H1 (cell line): ENCODE measurements at regions not wholly inside any gene's neighbourhood (a gene's known extent, or its start where the extent isn't known, plus 50 kb on each side); places are given as distances from the start of the nearest gene placed in this dataset.

Experiments used
- CTCF ChIA-PET: fragments of 300-600 bp; sonication (Branson Sonifier 250); formaldehyde crosslinking; loops from one replicate; lab custom pipeline; 2021; ENCODE audit not compliant: partially characterized antibody; lab: Charles Lee
- POLR2A ChIA-PET: fragments of 300-600 bp; sonication (Branson Sonifier 250); formaldehyde crosslinking; loops from one replicate; lab custom pipeline; 2021; ENCODE audit warnings: inconsistent platforms; ENCODE audit not compliant: partially characterized antibody; lab: Charles Lee
- DNase-seq, 2 experiments: peaks; one replicate each; pipeline versions ENCODE4 v3.0.0 to v3.0.0-alpha.2; 2010 to 2022; ENCODE audit warnings: low spot score in 2 of 2, low read depth in 1 of 2, mixed read lengths in 1 of 2
- FAIRE-seq: peaks from 2 replicates; lab custom pipeline; 2011; peaks lifted over from hg19 to GRCh38; lab: Jason Lieb, UNC
- H2AFZ ChIP-seq: 2 replicates; pipeline ENCODE4 v1.8.1; 2012; ENCODE audit warnings: low read length, inconsistent platforms
- H2AK5ac ChIP-seq: 2 replicates; pipeline ENCODE4 v1.6.1; 2013; ENCODE audit warnings: low read depth, low read length
- H2BK120ac ChIP-seq: replicated peaks from 2 replicates; pipeline ENCODE3; 2013; ENCODE audit warnings: low read depth, low read length, inconsistent platforms
- H2BK12ac ChIP-seq: 2 replicates; pipeline ENCODE4 v1.6.1; 2013; ENCODE audit warnings: low read depth, low read length
- H2BK15ac ChIP-seq: 2 replicates; pipeline ENCODE4 v1.6.1; 2013; ENCODE audit warnings: low read length
- H2BK20ac ChIP-seq: 2 replicates; pipeline ENCODE4 v1.6.1; 2013; ENCODE audit warnings: low read length
- H2BK5ac ChIP-seq: 2 replicates; pipeline ENCODE4 v1.6.1; 2013; ENCODE audit warnings: low read depth, low read length
- H3K14ac ChIP-seq: 2 replicates; pipeline ENCODE4 v1.6.1; 2013; ENCODE audit warnings: inconsistent platforms; ENCODE audit not compliant: insufficient read length
- H3K18ac ChIP-seq: 2 replicates; pipeline ENCODE4 v1.6.1; 2013; ENCODE audit warnings: low read length; ENCODE audit errors: extremely low read depth
- H3K23ac ChIP-seq: 2 replicates; pipeline ENCODE4 v1.6.1; 2013; ENCODE audit warnings: inconsistent platforms; ENCODE audit not compliant: insufficient read length
- H3K23me2 ChIP-seq: 2 replicates; pipeline ENCODE4 v1.6.1; 2013; ENCODE audit warnings: low read depth, low read length
- H3K27ac ChIP-seq: 2 replicates; pipeline ENCODE4 v1.6.1; 2011; ENCODE audit warnings: low read depth, low read length, inconsistent platforms
- H3K27me3 ChIP-seq, 4 experiments: replicated peaks in 1 of 4; 1 replicate in 1 of 4; 2 replicates in 3 of 4; pipeline versions ENCODE4 v1.6.1 to v1.8.1; 2011 to 2013; ENCODE audit warnings: low read length in 3 of 4, mild to moderate bottlenecking in 3 of 4, inconsistent platforms in 2 of 4, mixed read lengths in 2 of 4, moderate library complexity in 1 of 4; ENCODE audit not compliant: control insufficient read depth in 3 of 4, insufficient read depth in 3 of 4; ENCODE audit errors: extremely low read depth in 1 of 4
- H3K36me3 ChIP-seq, 4 experiments: 2 replicates each; pipeline versions ENCODE4 v1.6.1 to v1.8.1; 2011 to 2013; ENCODE audit warnings: mild to moderate bottlenecking in 4 of 4, low read length in 3 of 4, moderate library complexity in 2 of 4, control low read depth in 1 of 4, inconsistent platforms in 1 of 4; ENCODE audit not compliant: insufficient read depth in 4 of 4, control insufficient read depth in 2 of 4
- H3K4ac ChIP-seq: replicated peaks from 2 replicates; pipeline ENCODE3; 2013; ENCODE audit warnings: low read length, low read depth, mixed read lengths, inconsistent platforms; ENCODE audit not compliant: insufficient read length
- H3K4me1 ChIP-seq, 4 experiments: replicated peaks in 1 of 4; 1 replicate in 1 of 4; 2 replicates in 3 of 4; pipeline versions ENCODE4 v1.6.1 to v1.8.1; 2011 to 2013; ENCODE audit warnings: low read length in 3 of 4, inconsistent platforms in 2 of 4, mixed read lengths in 1 of 4; ENCODE audit not compliant: insufficient read depth in 4 of 4, control insufficient read depth in 3 of 4
- H3K4me2 ChIP-seq, 2 experiments: 2 replicates each; pipeline versions ENCODE4 v1.6.1 to v1.8.1; 2011 to 2013; ENCODE audit warnings: low read depth in 2 of 2, low read length in 2 of 2, control low read depth in 1 of 2, inconsistent platforms in 1 of 2, mild to moderate bottlenecking in 1 of 2; ENCODE audit not compliant: insufficient read depth in 1 of 2
- H3K4me3 ChIP-seq, 4 experiments: fragments of 200-600, 300-600 bp in 1 of 4; sonication (generic), shearing (Covaris generic), sonication (Bioruptor Twin) in 1 of 4; 2 replicates each; pipeline versions ENCODE4 v1.5.1 to v1.8.1; 2011 to 2016; ENCODE audit warnings: low read length in 4 of 4, low read depth in 3 of 4, control low read depth in 2 of 4, inconsistent platforms in 2 of 4, mild to moderate bottlenecking in 2 of 4, mixed read lengths in 1 of 4, moderate library complexity in 1 of 4; ENCODE audit not compliant: insufficient read depth in 2 of 4; ENCODE audit errors: extremely low read depth in 1 of 4
- H3K56ac ChIP-seq: replicated peaks from 2 replicates; pipeline ENCODE3; 2013; ENCODE audit warnings: low read depth, mild to moderate bottlenecking, mixed read lengths, low read length, inconsistent platforms; ENCODE audit not compliant: insufficient read length
- H3K79me1 ChIP-seq: 2 replicates; pipeline ENCODE4 v1.6.1; 2013; ENCODE audit warnings: low read depth, low read length, control low read depth
- H3K79me2 ChIP-seq, 2 experiments: 2 replicates each; pipeline versions ENCODE4 v1.6.1 to v1.8.1; 2012 to 2013; ENCODE audit warnings: low read length in 2 of 2, mild to moderate bottlenecking in 2 of 2, inconsistent platforms in 1 of 2; ENCODE audit not compliant: insufficient read depth in 2 of 2, control insufficient read depth in 1 of 2
- H3K9ac ChIP-seq, 4 experiments: replicated peaks in 1 of 4; 1 replicate in 1 of 4; 2 replicates in 3 of 4; pipeline versions ENCODE4 v1.6.1 to v1.8.1; 2011 to 2013; ENCODE audit warnings: low read depth in 3 of 4, low read length in 3 of 4, control low read depth in 2 of 4, mild to moderate bottlenecking in 2 of 4, moderate library complexity in 2 of 4, inconsistent platforms in 1 of 4; ENCODE audit errors: extremely low read depth in 1 of 4
- H3K9me3 ChIP-seq, 2 experiments: 2 replicates each; pipeline versions ENCODE4 v1.6.1 to v1.8.1; 2012 to 2013; ENCODE audit warnings: mild to moderate bottlenecking in 2 of 2, moderate library complexity in 2 of 2, control low read depth in 1 of 2, inconsistent platforms in 1 of 2, low read depth in 1 of 2, low read length in 1 of 2, mixed read lengths in 1 of 2; ENCODE audit not compliant: insufficient read depth in 2 of 2
- H4K20me1 ChIP-seq, 2 experiments: replicated peaks in 1 of 2; 2 replicates each; pipeline versions ENCODE3 to v1.8.1; 2011 to 2013; ENCODE audit warnings: inconsistent platforms in 2 of 2, low read length in 2 of 2, mild to moderate bottlenecking in 1 of 2; ENCODE audit not compliant: insufficient read depth in 2 of 2, control insufficient read depth in 1 of 2
- H4K5ac ChIP-seq: 2 replicates; pipeline ENCODE4 v1.6.1; 2013; ENCODE audit warnings: low read length, low read depth, mixed read lengths, inconsistent platforms; ENCODE audit not compliant: insufficient read length
- H4K8ac ChIP-seq: 2 replicates; pipeline ENCODE4 v1.8.0; 2013; ENCODE audit warnings: mild to moderate bottlenecking, moderate library complexity, low read length, inconsistent platforms; ENCODE audit not compliant: insufficient read depth; ENCODE audit errors: extremely low read depth
- H4K91ac ChIP-seq: replicated peaks from 2 replicates; pipeline ENCODE3; 2013; ENCODE audit warnings: low read length, mixed read lengths, inconsistent platforms; ENCODE audit not compliant: insufficient read length
- MAFK ChIP-seq: IDR thresholded peaks from 2 replicates; pipeline ENCODE4 v1.6.1; 2012; ENCODE audit warnings: low read depth, mild to moderate bottlenecking, improper control_type of control experiment, low read length
- RNF2 ChIP-seq: fragments of 200-900, 300-1000 bp; sonication (generic); IDR thresholded peaks from 2 replicates; pipeline ENCODE4 v1.7.1; 2016; ENCODE audit warnings: borderline replicate concordance, low read depth, mild to moderate bottlenecking, antibody characterized with exemption, low read length; ENCODE audit not compliant: poor library complexity, severe bottlenecking; ENCODE audit errors: missing control alignments
- SAP30 ChIP-seq: fragments of 300-600 bp; sonication (generic); IDR thresholded peaks from 2 replicates; pipeline ENCODE4 v1.7.1; 2012; ENCODE audit warnings: low read length, moderate library complexity, mild to moderate bottlenecking, inconsistent platforms; ENCODE audit not compliant: insufficient read depth, insufficient replicate concordance
- SP4 ChIP-seq: IDR thresholded peaks from 2 replicates; pipeline ENCODE4 v1.6.1; 2012; ENCODE audit warnings: low read length, inconsistent platforms
- WGBS, 2 experiments: shearing (Covaris generic) in 1 of 2; methylation state at CpG; one replicate each; pipeline versions ENCODE4 v1.1.6 to v1.1.7; 2013 to 2015; ENCODE audit warnings: low lambda C conversion rate in 2 of 2, mixed read lengths in 2 of 2, inconsistent platforms in 1 of 2, low coverage in 1 of 2, missing lambda C conversion rate in 1 of 2; ENCODE audit not compliant: insufficient replicate concordance in 2 of 2, insufficient coverage in 1 of 2, insufficient read length in 1 of 2; ENCODE audit errors: extremely low coverage in 1 of 2, missing lambda C conversion rate in 1 of 2; 5-methylcytosine and 5-hydroxymethylcytosine counted together

- H4K20me1 ChIP-seq, result no peaks in the 10 kb centered on the region
- no peaks in the 10 kb centered on the region for H3K4me1 ChIP-seq
- CTCF ChIA-PET, result no interaction called here
- H3K14ac ChIP-seq, result no peak overlapping the region
- H2BK20ac ChIP-seq, result no peak overlapping the region
- no peak overlapping the region for H4K5ac ChIP-seq
- no peak overlapping the region for H3K18ac ChIP-seq
- H2BK12ac ChIP-seq, result no peak overlapping the region
- H4K91ac ChIP-seq, result no peak overlapping the region
- H3K56ac ChIP-seq, result no peak overlapping the region
- no peak overlapping the region for H3K9ac ChIP-seq
- DNase-seq, result no peak
- 84% methylated on average over 3 of the region's 3 CpGs; no CpG with 5 or more reads in 1 of the 2 experiments for WGBS, 2 experiments
- no peak overlapping the region for H2BK5ac ChIP-seq
- POLR2A ChIA-PET, result no interaction called here
- no peak overlapping the region for H2AFZ ChIP-seq
- H3K79me1 ChIP-seq, result no peaks in the 10 kb centered on the region
- no peak overlapping the region for H3K27ac ChIP-seq
- no peak overlapping the region for H4K8ac ChIP-seq
- H3K36me3 ChIP-seq, result no peaks in the 10 kb centered on the region
- no peak overlapping the region for H2BK15ac ChIP-seq
- H2AK5ac ChIP-seq, result no peak overlapping the region
- H3K23ac ChIP-seq, result no peak overlapping the region
- H3K4me3 ChIP-seq, result no peak overlapping the region
- H3K9me3 ChIP-seq, result peaks cover 22 to 37% of the 10 kb centered on the region in 2 experiments
- H3K4ac ChIP-seq, result no peak overlapping the region
- H3K23me2 ChIP-seq, result no peaks in the 10 kb centered on the region
- H3K79me2 ChIP-seq, result no peaks in the 10 kb centered on the region
- no peaks in the 10 kb centered on the region for H3K27me3 ChIP-seq
- no peak for FAIRE-seq
- no peak overlapping the region for H2BK120ac ChIP-seq
- H3K4me2 ChIP-seq, result no peak overlapping the region
- TF ChIP-seq SP4, result no peak
- no peak for TF ChIP-seq RNF2
- TF ChIP-seq MAFK, result no peak
- no peak for TF ChIP-seq SAP30
Measured at GRCh38 chr22:47976219-47976618, 1213.8 kb downstream of the TBC1D22A start.
